ENCODE measurements at regions not wholly inside any gene's neighbourhood (a gene's known extent, or its start where the extent isn't known, plus 50 kb on each side); places are given as distances from the start of the nearest gene placed in this dataset.

DNA sequence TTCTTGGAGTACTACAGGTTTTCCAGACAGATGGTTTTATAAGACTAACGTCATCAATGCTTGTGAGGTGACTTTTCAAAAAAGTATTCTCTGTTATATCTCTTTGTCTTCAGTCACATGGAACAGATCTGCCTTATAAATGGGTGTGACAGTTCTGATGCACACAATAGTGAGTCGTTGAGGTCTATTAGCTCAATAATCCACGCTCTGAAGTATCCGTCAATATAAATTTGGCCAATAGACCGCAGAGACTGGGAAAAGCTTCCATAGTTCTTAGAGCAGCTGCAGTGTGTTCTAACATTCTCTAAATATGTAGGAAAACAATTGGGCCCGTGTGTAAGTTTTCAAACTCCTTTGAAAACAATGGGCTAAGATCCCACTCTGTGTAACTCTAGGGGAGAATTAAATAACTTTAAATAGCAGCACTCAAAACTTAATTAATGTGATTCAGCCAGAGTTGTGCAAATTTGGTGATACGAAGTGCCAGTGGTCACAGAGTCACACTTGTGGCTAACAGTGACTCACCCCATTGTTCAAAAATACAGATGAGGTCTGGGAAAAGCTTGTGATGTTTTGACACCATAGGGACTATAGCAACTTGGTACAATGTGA is 316.0 kb downstream of the LMO4 start:
- no peak for TF ChIP-seq POLR2A (IDR thresholded peaks at IDR 0.05)
- TF ChIP-seq, protein P1, sequence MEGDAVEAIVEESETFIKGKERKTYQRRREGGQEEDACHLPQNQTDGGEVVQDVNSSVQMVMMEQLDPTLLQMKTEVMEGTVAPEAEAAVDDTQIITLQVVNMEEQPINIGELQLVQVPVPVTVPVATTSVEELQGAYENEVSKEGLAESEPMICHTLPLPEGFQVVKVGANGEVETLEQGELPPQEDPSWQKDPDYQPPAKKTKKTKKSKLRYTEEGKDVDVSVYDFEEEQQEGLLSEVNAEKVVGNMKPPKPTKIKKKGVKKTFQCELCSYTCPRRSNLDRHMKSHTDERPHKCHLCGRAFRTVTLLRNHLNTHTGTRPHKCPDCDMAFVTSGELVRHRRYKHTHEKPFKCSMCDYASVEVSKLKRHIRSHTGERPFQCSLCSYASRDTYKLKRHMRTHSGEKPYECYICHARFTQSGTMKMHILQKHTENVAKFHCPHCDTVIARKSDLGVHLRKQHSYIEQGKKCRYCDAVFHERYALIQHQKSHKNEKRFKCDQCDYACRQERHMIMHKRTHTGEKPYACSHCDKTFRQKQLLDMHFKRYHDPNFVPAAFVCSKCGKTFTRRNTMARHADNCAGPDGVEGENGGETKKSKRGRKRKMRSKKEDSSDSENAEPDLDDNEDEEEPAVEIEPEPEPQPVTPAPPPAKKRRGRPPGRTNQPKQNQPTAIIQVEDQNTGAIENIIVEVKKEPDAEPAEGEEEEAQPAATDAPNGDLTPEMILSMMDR (IDR thresholded peaks at IDR 0.05) = no peak

All from testis (tissue), 2 donors.